ENCODE measurements at regions not wholly inside any gene's neighbourhood (a gene's known extent, or its start where the extent isn't known, plus 50 kb on each side); places are given as distances from the start of the nearest gene placed in this dataset.

- TF ChIP-seq POU2F2 (IDR thresholded peaks at IDR 0.05; ENCODE audit: low read depth, low read length): no peak
- TF ChIP-seq PAX5 (IDR thresholded peaks at IDR 0.05; ENCODE audit: insufficient read depth, low read length, severe bottlenecking): no peak
- TF ChIP-seq POLR2AphosphoS5 (IDR thresholded peaks at IDR 0.05; ENCODE audit: low read depth, low read length): no peak
- TF ChIP-seq SPI1 (IDR thresholded peaks at IDR 0.05; ENCODE audit: low read depth, low read length): no peak
- FAIRE-seq (no peak), DNase-seq (ENCODE audit: insufficient read length, low spot score) (no peak)
Measured at GRCh38 chr10:3853547-3854303, 68.7 kb upstream of the KLF6 start.

DNA sequence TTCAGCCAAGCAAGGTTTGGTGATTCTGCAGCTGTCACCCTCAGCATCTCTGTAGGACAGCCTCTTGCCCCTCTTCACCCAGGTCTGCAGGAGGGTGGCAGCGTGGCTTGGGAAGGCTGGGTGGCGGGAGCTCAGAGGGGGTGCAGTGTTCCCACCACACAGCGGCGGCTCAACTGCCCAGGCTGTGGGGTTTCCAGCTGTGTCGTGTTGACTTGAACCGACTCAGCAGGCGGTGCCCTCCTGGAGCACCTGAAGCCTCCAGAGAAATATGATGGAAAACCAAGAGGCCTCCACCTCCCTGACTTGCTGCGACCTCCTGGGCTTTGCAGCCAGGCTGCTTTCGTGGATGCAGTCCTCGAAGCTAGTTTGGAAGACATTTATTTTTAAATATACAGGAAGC is 68.0 kb upstream of the KLF6 start:
- TF ChIP-seq SPI1 (IDR thresholded peaks at IDR 0.05; ENCODE audit: low read depth, low read length) (no peak), TAF1 (IDR thresholded peaks at IDR 0.05; ENCODE audit: low read depth, low read length) (no peak), POLR2A (IDR thresholded peaks at IDR 0.05; ENCODE audit: low read depth, low read length) (no peak), POU2F2 (IDR thresholded peaks at IDR 0.05; ENCODE audit: low read depth, low read length) (no peak), PAX5 (IDR thresholded peaks at IDR 0.05; ENCODE audit: insufficient read depth, low read length, severe bottlenecking) (no peak), POLR2AphosphoS5 (IDR thresholded peaks at IDR 0.05; ENCODE audit: low read depth, low read length) (no peak)
- FAIRE-seq (no peak), DNase-seq (ENCODE audit: insufficient read length, low spot score) (no peak)

GRCh38 chr10:3852147-3852904 is 67.3 kb upstream of the KLF6 start:
- TF ChIP-seq TAF1 (IDR thresholded peaks at IDR 0.05; ENCODE audit: low read depth, low read length): no peak
- no peak for TF ChIP-seq POLR2AphosphoS5 (IDR thresholded peaks at IDR 0.05; ENCODE audit: low read depth, low read length)
- TF ChIP-seq SPI1 (IDR thresholded peaks at IDR 0.05; ENCODE audit: low read depth, low read length): no peak
- no peak for TF ChIP-seq POU2F2 (IDR thresholded peaks at IDR 0.05; ENCODE audit: low read depth, low read length)
- no peak for TF ChIP-seq PAX5 (IDR thresholded peaks at IDR 0.05; ENCODE audit: insufficient read depth, low read length, severe bottlenecking)
- no peak for TF ChIP-seq POLR2A (IDR thresholded peaks at IDR 0.05; ENCODE audit: low read depth, low read length)
- FAIRE-seq (peak; percentile 82), DNase-seq (ENCODE audit: insufficient read length, low spot score) (no peak)

DNA sequence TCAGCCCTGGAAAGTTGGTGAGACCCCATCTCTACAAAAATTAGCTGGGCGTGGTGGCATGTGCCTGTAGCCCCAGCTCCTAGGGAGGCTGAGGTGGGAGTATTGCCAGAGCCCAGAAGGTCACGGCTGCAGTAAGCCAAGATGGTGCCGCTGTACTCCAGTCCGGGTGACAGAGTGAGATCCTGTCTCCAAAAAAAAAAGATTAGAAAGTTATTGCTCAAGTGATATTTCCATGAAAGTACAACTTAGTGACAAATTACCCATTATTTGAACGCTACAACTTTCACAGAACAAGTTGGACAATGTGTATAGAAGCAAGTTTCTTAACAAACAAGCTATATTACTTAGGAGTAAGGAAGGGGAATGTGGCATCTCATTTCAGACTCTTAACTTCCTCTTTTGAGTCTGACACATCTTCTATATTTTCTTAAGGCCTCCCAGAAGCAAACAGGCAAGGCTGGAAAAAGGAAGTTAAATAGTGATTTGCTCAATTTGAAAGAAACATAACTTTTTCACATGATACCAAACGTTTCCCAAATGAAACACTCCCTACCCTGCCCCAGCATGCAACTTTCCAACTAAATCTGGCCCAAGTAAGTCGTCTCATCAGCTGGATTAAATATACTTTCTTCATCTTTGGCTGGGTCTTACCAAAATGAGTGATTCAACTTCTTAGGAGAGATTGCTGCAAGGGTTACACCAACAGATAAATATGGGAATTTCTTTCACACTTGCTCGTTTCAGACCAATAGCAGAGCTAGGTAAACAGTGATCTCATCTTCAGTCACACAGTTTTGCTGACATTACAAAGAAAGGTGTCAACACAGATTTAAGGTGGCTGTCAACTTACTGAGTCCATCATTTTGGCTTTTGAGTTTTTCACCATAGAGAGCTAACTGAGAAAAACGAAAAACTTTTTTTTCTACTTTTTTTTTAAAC is 66.3 kb upstream of the KLF6 start:
- peak; percentile 71 for FAIRE-seq
- TF ChIP-seq TAF1 (IDR thresholded peaks at IDR 0.05; ENCODE audit: low read depth, low read length): no peak
- peak; percentile 21; the same call in 1 of the 2 replicates for TF ChIP-seq SPI1 (IDR thresholded peaks at IDR 0.05; ENCODE audit: low read depth, low read length)
- DNase-seq (ENCODE audit: insufficient read length, low spot score): no peak

DNA sequence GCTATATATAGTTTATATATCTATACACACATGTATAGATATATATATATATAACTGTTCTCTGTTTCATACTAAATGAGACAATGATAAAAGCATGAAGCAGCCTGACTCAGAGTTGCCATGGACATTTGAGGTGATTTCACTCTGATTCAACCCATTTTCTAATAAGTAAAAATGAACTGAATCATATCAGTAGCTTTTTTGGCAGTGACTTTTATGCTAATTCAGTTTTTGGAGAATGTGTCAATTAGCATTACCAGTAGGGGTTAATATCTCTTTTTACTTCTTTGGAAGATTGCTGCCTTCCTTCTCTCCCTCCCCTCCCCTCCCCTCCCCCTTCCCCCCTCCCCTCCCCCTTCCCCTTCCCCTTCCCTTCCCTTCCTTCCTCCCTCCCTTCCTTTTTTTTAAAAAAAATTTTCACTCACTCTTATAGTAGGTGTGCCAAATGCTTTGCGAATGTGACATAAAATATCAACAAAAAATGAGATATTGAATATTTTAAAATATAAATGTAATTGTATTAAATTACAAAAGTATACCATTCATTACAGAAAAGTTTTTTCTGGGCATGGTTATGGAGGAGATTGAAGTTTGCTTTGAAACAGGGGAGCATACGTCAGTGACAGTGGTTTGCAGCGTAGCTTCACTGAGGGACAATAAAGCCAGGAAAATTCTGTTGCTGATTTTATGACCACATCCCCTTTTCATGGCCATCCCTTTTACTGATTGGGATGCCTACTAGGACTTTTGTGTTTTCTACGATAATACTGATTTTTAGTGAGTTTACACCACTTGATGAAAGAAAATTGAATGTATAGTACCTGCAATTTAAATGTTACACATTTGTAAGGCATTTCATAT is 64.0 kb upstream of the KLF6 start:
- TF ChIP-seq TAF1 (IDR thresholded peaks at IDR 0.05; ENCODE audit: low read depth, low read length): no peak
- no peak for TF ChIP-seq SPI1 (IDR thresholded peaks at IDR 0.05; ENCODE audit: low read depth, low read length)
- TF ChIP-seq POLR2A (IDR thresholded peaks at IDR 0.05; ENCODE audit: low read depth, low read length): no peak
- no peak for TF ChIP-seq POLR2AphosphoS5 (IDR thresholded peaks at IDR 0.05; ENCODE audit: low read depth, low read length)
- TF ChIP-seq PAX5 (IDR thresholded peaks at IDR 0.05; ENCODE audit: insufficient read depth, low read length, severe bottlenecking): no peak
- DNase-seq (ENCODE audit: insufficient read length, low spot score): no peak
- no peak for FAIRE-seq

GRCh38 chr10:3848005-3848774 is 63.2 kb upstream of the KLF6 start:
- no peak for DNase-seq (ENCODE audit: insufficient read length, low spot score)
- TF ChIP-seq TAF1 (IDR thresholded peaks at IDR 0.05; ENCODE audit: low read depth, low read length): no peak
- TF ChIP-seq POU2F2 (IDR thresholded peaks at IDR 0.05; ENCODE audit: low read depth, low read length): no peak
- TF ChIP-seq POLR2A (IDR thresholded peaks at IDR 0.05; ENCODE audit: low read depth, low read length): no peak
- TF ChIP-seq PAX5 (IDR thresholded peaks at IDR 0.05; ENCODE audit: insufficient read depth, low read length, severe bottlenecking): no peak
- TF ChIP-seq SPI1 (IDR thresholded peaks at IDR 0.05; ENCODE audit: low read depth, low read length): no peak
- TF ChIP-seq POLR2AphosphoS5 (IDR thresholded peaks at IDR 0.05; ENCODE audit: low read depth, low read length): no peak
- FAIRE-seq: no peak

- TF ChIP-seq POLR2AphosphoS5 (IDR thresholded peaks at IDR 0.05; ENCODE audit: low read depth, low read length): no peak
- no peak for TF ChIP-seq POLR2A (IDR thresholded peaks at IDR 0.05; ENCODE audit: low read depth, low read length)
- no peak for TF ChIP-seq TAF1 (IDR thresholded peaks at IDR 0.05; ENCODE audit: low read depth, low read length)
- no peak for TF ChIP-seq SPI1 (IDR thresholded peaks at IDR 0.05; ENCODE audit: low read depth, low read length)
- TF ChIP-seq PAX5 (IDR thresholded peaks at IDR 0.05; ENCODE audit: insufficient read depth, low read length, severe bottlenecking): no peak
- TF ChIP-seq POU2F2 (IDR thresholded peaks at IDR 0.05; ENCODE audit: low read depth, low read length): no peak
- no peak for DNase-seq (ENCODE audit: insufficient read length, low spot score)
- FAIRE-seq: no peak
Measured at GRCh38 chr10:3846736-3847135, 61.7 kb upstream of the KLF6 start.

GRCh38 chr10:3844491-3845025 is 59.5 kb upstream of the KLF6 start:
- TF ChIP-seq POLR2AphosphoS5 (IDR thresholded peaks at IDR 0.05; ENCODE audit: low read depth, low read length): no peak
- TF ChIP-seq POLR2A (IDR thresholded peaks at IDR 0.05; ENCODE audit: low read depth, low read length): no peak
- TF ChIP-seq TAF1 (IDR thresholded peaks at IDR 0.05; ENCODE audit: low read depth, low read length): no peak
- TF ChIP-seq SPI1 (IDR thresholded peaks at IDR 0.05; ENCODE audit: low read depth, low read length): no peak
- no peak for TF ChIP-seq PAX5 (IDR thresholded peaks at IDR 0.05; ENCODE audit: insufficient read depth, low read length, severe bottlenecking)
- no peak for TF ChIP-seq POU2F2 (IDR thresholded peaks at IDR 0.05; ENCODE audit: low read depth, low read length)

More at GRCh38 chr10:3844491-3845025, 59.5 kb upstream of the KLF6 start:
- no peak for DNase-seq (ENCODE audit: insufficient read length, low spot score)
- FAIRE-seq: no peak
